ENCODE measurements at regions not wholly inside any gene's neighbourhood (a gene's known extent, or its start where the extent isn't known, plus 50 kb on each side); places are given as distances from the start of the nearest gene placed in this dataset.

DNA sequence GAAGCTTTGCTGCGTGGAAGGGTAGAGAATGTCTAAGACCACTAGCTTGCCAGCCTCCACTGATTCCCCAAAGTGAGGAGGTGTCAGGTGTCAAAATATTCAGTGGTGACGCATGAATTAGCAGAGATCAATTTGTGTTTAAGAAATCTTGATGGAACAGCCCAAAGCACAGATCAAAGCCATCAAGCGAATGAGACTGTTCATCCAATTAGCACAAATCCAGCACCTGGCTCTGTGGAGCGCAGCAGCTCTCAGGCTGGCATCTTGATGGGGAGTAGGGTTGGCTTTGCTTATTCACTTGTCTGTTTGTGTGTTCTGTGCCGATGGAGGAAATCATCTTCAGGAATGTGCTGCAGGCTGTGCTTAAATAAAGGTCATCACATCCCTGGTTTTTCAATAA lies 456.8 kb upstream of the CCL2 start:
- Histone ChIP-seq H4K20me1 (ENCODE audit: insufficient read depth, low read length, poor library complexity, severe bottlenecking) (no peaks in the 10 kb centered on the region), H2AFZ (ENCODE audit: low read length) (no peak overlapping the region), H3K4me1 (ENCODE audit: insufficient read depth, low read length, poor library complexity, severe bottlenecking) (no peaks in the 10 kb centered on the region), H3K9me3 (ENCODE audit: insufficient read depth, low read depth, low read length) (no peaks in the 10 kb centered on the region), H3K9me2 (replicated peaks; ENCODE audit: low read depth, low read length) (no peaks in the 10 kb centered on the region), H3K27me3 (ENCODE audit: insufficient read depth, low read length, poor library complexity, severe bottlenecking) (no peaks in the 10 kb centered on the region), H3K9ac (ENCODE audit: low read depth, low read length, poor library complexity, severe bottlenecking) (no peak overlapping the region), H3F3A (ENCODE audit: low read depth) (no peaks in the 10 kb centered on the region), H3K4me3 (ENCODE audit: low read length, poor library complexity, severe bottlenecking) (no peak overlapping the region), H3K36me3 (ENCODE audit: insufficient read depth, low read length) (no peaks in the 10 kb centered on the region), H3K4me2 (ENCODE audit: low read depth, low read length, poor library complexity, severe bottlenecking) (no peak overlapping the region), H3K79me2 (ENCODE audit: insufficient read depth, low read length) (no peaks in the 10 kb centered on the region)
- TF ChIP-seq, protein P1, sequence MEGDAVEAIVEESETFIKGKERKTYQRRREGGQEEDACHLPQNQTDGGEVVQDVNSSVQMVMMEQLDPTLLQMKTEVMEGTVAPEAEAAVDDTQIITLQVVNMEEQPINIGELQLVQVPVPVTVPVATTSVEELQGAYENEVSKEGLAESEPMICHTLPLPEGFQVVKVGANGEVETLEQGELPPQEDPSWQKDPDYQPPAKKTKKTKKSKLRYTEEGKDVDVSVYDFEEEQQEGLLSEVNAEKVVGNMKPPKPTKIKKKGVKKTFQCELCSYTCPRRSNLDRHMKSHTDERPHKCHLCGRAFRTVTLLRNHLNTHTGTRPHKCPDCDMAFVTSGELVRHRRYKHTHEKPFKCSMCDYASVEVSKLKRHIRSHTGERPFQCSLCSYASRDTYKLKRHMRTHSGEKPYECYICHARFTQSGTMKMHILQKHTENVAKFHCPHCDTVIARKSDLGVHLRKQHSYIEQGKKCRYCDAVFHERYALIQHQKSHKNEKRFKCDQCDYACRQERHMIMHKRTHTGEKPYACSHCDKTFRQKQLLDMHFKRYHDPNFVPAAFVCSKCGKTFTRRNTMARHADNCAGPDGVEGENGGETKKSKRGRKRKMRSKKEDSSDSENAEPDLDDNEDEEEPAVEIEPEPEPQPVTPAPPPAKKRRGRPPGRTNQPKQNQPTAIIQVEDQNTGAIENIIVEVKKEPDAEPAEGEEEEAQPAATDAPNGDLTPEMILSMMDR (conservative IDR thresholded peaks at IDR 0.05; ENCODE audit: low read length) = no peak
- no peak for TF ChIP-seq EZH2phosphoT487 (IDR thresholded peaks at IDR 0.05; ENCODE audit: borderline replicate concordance)

DNA sequence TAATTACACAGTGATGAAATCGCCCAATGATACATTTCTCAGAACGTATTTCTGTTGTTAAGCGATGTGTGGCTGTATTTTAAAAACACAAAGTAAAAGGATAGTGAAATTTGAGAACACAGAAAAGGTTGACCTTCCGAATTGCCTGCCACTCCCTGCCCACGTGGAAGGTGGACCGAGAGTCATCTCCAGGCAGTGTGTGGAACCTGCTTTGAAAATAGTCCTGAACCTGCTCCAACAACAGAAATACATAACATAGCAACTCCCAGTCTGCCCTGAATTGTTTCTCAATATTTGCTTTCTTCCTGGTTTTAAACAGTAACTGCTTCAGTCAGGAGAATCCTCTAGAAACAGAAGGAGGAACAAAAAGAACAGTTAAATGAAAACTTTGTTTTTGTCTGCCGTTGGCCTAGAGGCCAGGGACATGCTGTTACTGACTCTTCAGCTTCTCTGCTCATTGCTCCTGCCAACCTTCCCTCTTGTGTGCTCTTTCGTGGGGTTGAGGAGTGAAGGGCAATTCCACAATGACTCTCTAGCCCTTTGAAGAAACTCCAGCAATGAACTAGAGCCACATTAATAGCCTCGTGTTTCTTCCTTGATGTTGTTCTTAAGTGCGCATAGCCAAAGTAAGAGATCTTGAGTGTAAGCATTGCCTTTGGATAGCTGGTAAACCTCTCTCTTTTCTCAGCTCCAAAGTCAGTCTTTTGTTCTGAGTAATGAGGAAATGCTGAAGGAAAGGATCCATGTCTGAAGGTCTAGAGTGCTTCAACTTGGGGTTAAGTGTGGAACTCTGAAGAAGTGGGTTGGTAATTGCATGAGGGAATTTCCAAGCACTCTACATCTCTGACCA lies 452.5 kb upstream of the CCL2 start:
- Histone ChIP-seq H3K9me3 (ENCODE audit: insufficient read depth, low read depth, low read length) (no peaks in the 10 kb centered on the region), H4K20me1 (ENCODE audit: insufficient read depth, low read length, poor library complexity, severe bottlenecking) (no peaks in the 10 kb centered on the region), H3K4me1 (ENCODE audit: insufficient read depth, low read length, poor library complexity, severe bottlenecking) (no peaks in the 10 kb centered on the region), H3K4me3 (ENCODE audit: low read length, poor library complexity, severe bottlenecking) (no peak overlapping the region), H3K9me2 (replicated peaks; ENCODE audit: low read depth, low read length) (no peaks in the 10 kb centered on the region), H3F3A (ENCODE audit: low read depth) (no peaks in the 10 kb centered on the region), H3K27me3 (ENCODE audit: insufficient read depth, low read length, poor library complexity, severe bottlenecking) (no peaks in the 10 kb centered on the region), H3K79me2 (ENCODE audit: insufficient read depth, low read length) (no peaks in the 10 kb centered on the region), H3K4me2 (ENCODE audit: low read depth, low read length, poor library complexity, severe bottlenecking) (no peak overlapping the region), H3K36me3 (ENCODE audit: insufficient read depth, low read length) (no peaks in the 10 kb centered on the region), H2AFZ (ENCODE audit: low read length) (no peak overlapping the region), H3K9ac (ENCODE audit: low read depth, low read length, poor library complexity, severe bottlenecking) (no peak overlapping the region)
- TF ChIP-seq EZH2phosphoT487 (IDR thresholded peaks at IDR 0.05; ENCODE audit: borderline replicate concordance) = no peak
- TF ChIP-seq, protein P1 (conservative IDR thresholded peaks at IDR 0.05; ENCODE audit: low read length) = no peak

DNA sequence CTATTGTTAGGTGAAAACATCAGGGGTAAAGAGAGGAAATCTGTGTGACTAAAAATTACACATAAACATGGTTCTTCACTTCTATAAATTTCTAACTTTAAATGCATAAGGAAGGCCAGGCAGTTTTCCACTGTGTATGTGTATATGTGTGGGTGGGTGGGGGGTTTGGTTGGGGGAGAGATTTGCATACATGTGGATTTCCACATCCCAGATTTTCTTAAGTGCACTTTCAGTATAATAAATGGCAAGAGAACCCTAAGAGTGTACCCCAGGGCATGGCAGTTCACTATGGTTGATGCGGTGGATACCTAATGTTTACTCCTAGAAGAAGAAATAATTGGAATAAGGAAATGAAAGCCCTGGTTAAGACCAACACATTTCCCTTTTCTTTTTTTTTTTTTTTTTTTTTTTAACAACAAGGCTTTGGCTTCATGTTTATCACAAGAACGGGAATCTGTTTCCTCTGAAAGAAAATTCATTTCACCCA lies 451.8 kb upstream of the CCL2 start:
- H3K4me3 ChIP-seq (ENCODE audit: low read length, poor library complexity, severe bottlenecking) = no peak overlapping the region
- TF ChIP-seq, protein P1 (conservative IDR thresholded peaks at IDR 0.05; ENCODE audit: low read length) = no peak
- no peaks in the 10 kb centered on the region for H3K27me3 ChIP-seq (ENCODE audit: insufficient read depth, low read length, poor library complexity, severe bottlenecking)
- H3K4me2 ChIP-seq (ENCODE audit: low read depth, low read length, poor library complexity, severe bottlenecking) = no peak overlapping the region
- H4K20me1 ChIP-seq (ENCODE audit: insufficient read depth, low read length, poor library complexity, severe bottlenecking) = no peaks in the 10 kb centered on the region
- H3K4me1 ChIP-seq (ENCODE audit: insufficient read depth, low read length, poor library complexity, severe bottlenecking) = no peaks in the 10 kb centered on the region
- H2AFZ ChIP-seq (ENCODE audit: low read length) = no peak overlapping the region
- H3K9me2 ChIP-seq (replicated peaks; ENCODE audit: low read depth, low read length) = no peaks in the 10 kb centered on the region
- H3K36me3 ChIP-seq (ENCODE audit: insufficient read depth, low read length) = no peaks in the 10 kb centered on the region
- H3K79me2 ChIP-seq (ENCODE audit: insufficient read depth, low read length) = no peaks in the 10 kb centered on the region
- H3K9me3 ChIP-seq (ENCODE audit: insufficient read depth, low read depth, low read length) = no peaks in the 10 kb centered on the region
- H3K9ac ChIP-seq (ENCODE audit: low read depth, low read length, poor library complexity, severe bottlenecking) = no peak overlapping the region
- H3F3A ChIP-seq (ENCODE audit: low read depth) = no peaks in the 10 kb centered on the region

Data from Loucy (cell line).